Activated T-cell treated with anti-CD3 and anti-CD28 coated beads, Interleukin-2, amount 50 U/mL, for 4 hours (primary cell): ENCODE measurements at regions not wholly inside any gene's neighbourhood (a gene's known extent, or its start where the extent isn't known, plus 50 kb on each side); places are given as distances from the start of the nearest gene placed in this dataset.
"Not testable (repeated sequence)": the region's sequence is repeated elsewhere in the genome, so short reads cannot be mapped to it uniquely, and the experiment has no call there.

Experiments
- ATAC-seq, 2 donors: fragments of 200-7000 bp; cut with Tn5 transposase; one replicate each; pipeline ENCODE4 v1.10.0; 2021
- DNase-seq: peaks from one replicate; pipeline ENCODE4 v3.0.0-alpha.2; 2020
- H3K27me3 Mint-ChIP-seq: one replicate; pipeline ENCODE4 v1.8.0; 2021; ENCODE audit warnings: low read depth, mixed read lengths
- H3K36me3 Mint-ChIP-seq: one replicate; pipeline ENCODE4 v1.8.0; 2022; ENCODE audit warnings: mixed read lengths; ENCODE audit not compliant: insufficient read depth
- H3K4me1 Mint-ChIP-seq: one replicate; pipeline ENCODE4 v1.8.0; 2021; ENCODE audit warnings: low read depth, mixed read lengths
- H3K4me3 Mint-ChIP-seq: one replicate; pipeline ENCODE4 v1.8.0; 2021; ENCODE audit warnings: mild to moderate bottlenecking, moderate library complexity, mixed read lengths
- H3K9me3 Mint-ChIP-seq: one replicate; pipeline ENCODE4 v1.8.0; 2021; ENCODE audit warnings: mixed read lengths

- DNase-seq: no peak
- no peaks in the 10 kb centered on the region for H3K4me1 Mint-ChIP-seq
- H3K36me3 Mint-ChIP-seq: no peaks in the 10 kb centered on the region
- H3K27me3 Mint-ChIP-seq: no peaks in the 10 kb centered on the region
- ATAC-seq: no peak
- H3K4me3 Mint-ChIP-seq: no peak overlapping the region
- H3K9me3 Mint-ChIP-seq: peaks cover 7% of the 10 kb centered on the region
These were observed 632.9 kb upstream of the AUTS2 start for GRCh38 chr7:68965351-68965750.

GRCh38 chr7:68967598-68967997, 630.7 kb upstream of the AUTS2 start:
- Mint-ChIP-seq H3K4me1 (no peaks in the 10 kb centered on the region), H3K27me3 (no peaks in the 10 kb centered on the region), H3K4me3 (no peak overlapping the region), H3K36me3 (no peaks in the 10 kb centered on the region), H3K9me3 (peaks cover 8% of the 10 kb centered on the region)
- no peak for ATAC-seq
- no peak for DNase-seq

- no peak for ATAC-seq
- no peak for DNase-seq
- Mint-ChIP-seq H3K4me3 (no peak overlapping the region), H3K27me3 (no peaks in the 10 kb centered on the region), H3K4me1 (no peaks in the 10 kb centered on the region), H3K36me3 (no peaks in the 10 kb centered on the region), H3K9me3 (peaks cover 8% of the 10 kb centered on the region)
These were observed 628.7 kb upstream of the AUTS2 start for GRCh38 chr7:68969571-68969970.

- Mint-ChIP-seq H3K4me1 (no peaks in the 10 kb centered on the region), H3K4me3 (no peak overlapping the region), H3K9me3 (peaks cover 8% of the 10 kb centered on the region), H3K27me3 (no peaks in the 10 kb centered on the region), H3K36me3 (no peaks in the 10 kb centered on the region)
- ATAC-seq (no peak), DNase-seq (no peak)
These were observed 626.5 kb upstream of the AUTS2 start for GRCh38 chr7:68971634-68972340.

GRCh38 chr7:68977385-68978055, 620.8 kb upstream of the AUTS2 start:
- no peak overlapping the region for H3K4me3 Mint-ChIP-seq
- ATAC-seq: no peak
- H3K27me3 Mint-ChIP-seq: no peaks in the 10 kb centered on the region
- H3K9me3 Mint-ChIP-seq: peaks cover 14% of the 10 kb centered on the region
- no peaks in the 10 kb centered on the region for H3K36me3 Mint-ChIP-seq
- DNase-seq: no peak
- no peaks in the 10 kb centered on the region for H3K4me1 Mint-ChIP-seq

- ATAC-seq (no peak), DNase-seq (no peak)
- no peaks in the 10 kb centered on the region for H3K36me3 Mint-ChIP-seq
- H3K27me3 Mint-ChIP-seq: no peaks in the 10 kb centered on the region
- H3K4me3 Mint-ChIP-seq: no peak overlapping the region
- H3K4me1 Mint-ChIP-seq: no peaks in the 10 kb centered on the region
- peaks cover 14% of the 10 kb centered on the region for H3K9me3 Mint-ChIP-seq
These were observed 619.6 kb upstream of the AUTS2 start for GRCh38 chr7:68978710-68979109.

- ATAC-seq: no peak
- no peaks in the 10 kb centered on the region for H3K36me3 Mint-ChIP-seq
- DNase-seq: no peak
- H3K4me1 Mint-ChIP-seq: no peaks in the 10 kb centered on the region
- H3K9me3 Mint-ChIP-seq: peaks cover 14% of the 10 kb centered on the region
- H3K4me3 Mint-ChIP-seq: no peak overlapping the region
- H3K27me3 Mint-ChIP-seq: no peaks in the 10 kb centered on the region
These were observed 618.3 kb upstream of the AUTS2 start for GRCh38 chr7:68980011-68980410.

- H3K9me3 Mint-ChIP-seq: peaks cover 14% of the 10 kb centered on the region
- not testable (repeated sequence) for H3K36me3 Mint-ChIP-seq, H3K4me1 Mint-ChIP-seq, H3K4me3 Mint-ChIP-seq, DNase-seq, H3K27me3 Mint-ChIP-seq, ATAC-seq
These were observed 617.8 kb upstream of the AUTS2 start for GRCh38 chr7:68980432-68980831.

GRCh38 chr7:68984306-68984705, 614.0 kb upstream of the AUTS2 start:
- DNase-seq: no peak
- no peak for ATAC-seq
- Mint-ChIP-seq H3K4me3 (no peak overlapping the region), H3K9me3 (peaks cover 34% of the 10 kb centered on the region), H3K27me3 (no peaks in the 10 kb centered on the region), H3K4me1 (no peaks in the 10 kb centered on the region), H3K36me3 (no peaks in the 10 kb centered on the region)

GRCh38 chr7:68994841-68995240, 603.4 kb upstream of the AUTS2 start:
- peaks cover 20% of the 10 kb centered on the region for H3K9me3 Mint-ChIP-seq
- no peaks in the 10 kb centered on the region for H3K4me1 Mint-ChIP-seq
- no peak for DNase-seq
- no peak for ATAC-seq
- H3K4me3 Mint-ChIP-seq: no peak overlapping the region
- no peaks in the 10 kb centered on the region for H3K27me3 Mint-ChIP-seq
- H3K36me3 Mint-ChIP-seq: no peaks in the 10 kb centered on the region

GRCh38 chr7:68998136-68998535, 600.1 kb upstream of the AUTS2 start:
- Mint-ChIP-seq H3K4me1 (no peaks in the 10 kb centered on the region), H3K4me3 (no peak overlapping the region), H3K36me3 (no peaks in the 10 kb centered on the region), H3K9me3 (peaks cover 37% of the 10 kb centered on the region), H3K27me3 (no peaks in the 10 kb centered on the region)
- DNase-seq: no peak
- ATAC-seq: no peak

GRCh38 chr7:69002416-69002815, 595.9 kb upstream of the AUTS2 start:
- no peaks in the 10 kb centered on the region for H3K4me1 Mint-ChIP-seq
- H3K27me3 Mint-ChIP-seq: no peaks in the 10 kb centered on the region
- peaks cover 29% of the 10 kb centered on the region for H3K9me3 Mint-ChIP-seq
- no peaks in the 10 kb centered on the region for H3K36me3 Mint-ChIP-seq
- no peak overlapping the region for H3K4me3 Mint-ChIP-seq
- ATAC-seq (no peak), DNase-seq (no peak)

- ATAC-seq: no peak
- H3K9me3 Mint-ChIP-seq: peaks cover 16% of the 10 kb centered on the region
- no peaks in the 10 kb centered on the region for H3K27me3 Mint-ChIP-seq
- H3K4me1 Mint-ChIP-seq: no peaks in the 10 kb centered on the region
- H3K4me3 Mint-ChIP-seq: no peak overlapping the region
- no peaks in the 10 kb centered on the region for H3K36me3 Mint-ChIP-seq
- no peak for DNase-seq
These were observed 586.1 kb upstream of the AUTS2 start for GRCh38 chr7:69012149-69012548.

GRCh38 chr7:69017208-69017607, 581.1 kb upstream of the AUTS2 start:
- DNase-seq: no peak
- H3K27me3 Mint-ChIP-seq: no peaks in the 10 kb centered on the region
- H3K4me3 Mint-ChIP-seq: no peak overlapping the region
- H3K9me3 Mint-ChIP-seq: peaks cover 27% of the 10 kb centered on the region
- no peak for ATAC-seq
- H3K4me1 Mint-ChIP-seq: no peaks in the 10 kb centered on the region
- no peaks in the 10 kb centered on the region for H3K36me3 Mint-ChIP-seq

- no peaks in the 10 kb centered on the region for H3K4me1 Mint-ChIP-seq
- H3K9me3 Mint-ChIP-seq: peaks cover 27% of the 10 kb centered on the region
- no peaks in the 10 kb centered on the region for H3K36me3 Mint-ChIP-seq
- H3K27me3 Mint-ChIP-seq: no peaks in the 10 kb centered on the region
- H3K4me3 Mint-ChIP-seq: no peak overlapping the region
- ATAC-seq: no peak
- no peak for DNase-seq
These were observed 580.1 kb upstream of the AUTS2 start for GRCh38 chr7:69018200-69018599.
